NCI-H1092 treated with DMSO at 0.1 percent for 48 hours (cell line): ENCODE measurements at regions not wholly inside any gene's neighbourhood (a gene's known extent, or its start where the extent isn't known, plus 50 kb on each side); places are given as distances from the start of the nearest gene placed in this dataset.

Source experiments
- DNase-seq: peaks from one replicate; lab custom pipeline; 2025; lab: John Stamatoyannopoulos, UW

DNA sequence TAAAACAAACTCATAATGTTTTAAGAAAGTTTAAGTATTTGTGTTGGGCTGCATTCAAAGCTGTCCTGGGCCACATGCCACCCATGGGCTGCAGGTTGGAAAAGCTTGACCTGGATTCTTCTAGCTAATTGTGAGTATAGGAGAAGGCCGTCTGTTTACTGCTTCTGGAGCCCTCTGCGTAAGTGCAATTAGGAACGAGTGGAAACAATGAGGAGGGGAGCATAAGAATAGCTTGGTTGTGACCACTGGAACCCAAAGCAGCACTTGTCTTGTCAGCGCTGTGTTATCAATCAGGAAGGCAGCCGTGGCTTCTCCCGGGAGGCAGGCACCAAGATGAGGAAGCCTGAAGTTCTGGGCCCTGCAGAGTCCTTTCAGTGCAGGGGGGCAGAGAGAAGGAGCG, 110.4 kb upstream of the MBNL2 start:
- DNase-seq: no peak

DNA sequence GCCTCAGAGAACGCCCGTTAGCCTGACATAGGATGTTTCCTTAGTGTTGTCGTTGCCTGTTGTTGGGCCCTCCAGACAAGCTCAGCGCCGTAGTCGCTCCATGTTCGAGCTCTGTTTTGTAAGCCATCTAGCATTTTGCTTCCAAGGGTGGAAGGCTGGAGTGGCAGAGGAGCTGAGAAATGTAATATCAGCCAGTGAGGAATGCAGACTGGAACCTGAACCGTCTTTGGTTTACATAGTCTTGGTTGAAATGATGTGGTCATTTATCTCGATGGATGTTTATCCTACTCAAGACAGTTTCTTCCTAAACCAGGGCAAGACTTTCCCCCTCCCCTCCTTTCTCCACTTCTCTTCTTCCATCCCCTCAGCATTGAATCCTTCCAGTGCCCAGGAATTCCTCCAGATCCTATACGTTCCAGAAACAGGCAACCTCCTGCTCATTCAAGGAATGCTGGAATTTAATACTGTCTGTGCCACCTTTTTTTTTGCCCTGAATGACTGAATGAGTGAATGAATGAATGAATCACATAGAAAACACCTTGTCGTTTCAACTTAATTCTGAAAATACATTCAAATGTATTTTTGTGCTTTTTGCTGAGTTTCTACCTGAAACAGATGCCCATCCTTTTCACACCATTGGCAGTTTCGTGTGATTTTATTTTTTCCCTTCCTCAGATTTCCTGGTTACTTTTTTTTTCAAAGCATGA, 109.5 kb upstream of the MBNL2 start:
- DNase-seq: no peak

DNA sequence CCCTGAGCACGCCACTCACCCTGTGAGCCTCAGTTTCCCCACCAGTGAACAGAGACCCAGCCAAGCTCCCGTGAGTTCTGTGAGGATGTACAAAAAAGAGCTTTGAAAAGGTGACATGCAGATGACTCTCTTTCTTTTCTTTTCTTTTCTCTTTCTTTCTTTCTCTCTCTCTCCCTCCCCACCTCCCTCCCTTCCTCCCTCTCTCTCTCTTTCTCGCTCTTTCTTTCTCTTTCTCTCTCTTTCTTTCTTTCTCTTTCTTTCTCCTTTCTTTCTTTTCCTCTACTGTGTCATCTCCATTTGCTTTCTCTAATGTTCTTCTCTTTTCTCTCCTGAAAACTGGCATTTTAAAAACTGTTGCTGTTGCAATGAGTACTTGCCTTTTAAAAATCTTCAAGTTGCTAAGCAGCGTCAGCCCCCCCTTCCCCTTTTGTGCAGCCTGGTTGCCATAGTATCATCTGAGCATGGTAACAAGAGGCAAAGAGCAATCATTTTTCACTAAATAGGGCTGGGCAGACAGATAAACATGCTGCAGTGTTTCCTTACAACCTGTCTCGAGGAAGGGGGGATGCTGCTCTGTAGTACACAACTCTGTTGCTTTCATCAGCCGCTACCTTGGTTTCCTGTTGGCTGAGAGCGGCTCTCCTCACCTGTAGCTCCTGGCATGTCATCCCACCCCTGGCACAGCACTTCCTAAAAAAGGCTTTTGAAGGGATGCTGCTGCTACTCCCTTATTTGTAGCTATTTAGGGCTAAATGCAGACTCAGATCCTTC, 108.7 kb upstream of the MBNL2 start:
- peak; percentile 54 for DNase-seq

DNA sequence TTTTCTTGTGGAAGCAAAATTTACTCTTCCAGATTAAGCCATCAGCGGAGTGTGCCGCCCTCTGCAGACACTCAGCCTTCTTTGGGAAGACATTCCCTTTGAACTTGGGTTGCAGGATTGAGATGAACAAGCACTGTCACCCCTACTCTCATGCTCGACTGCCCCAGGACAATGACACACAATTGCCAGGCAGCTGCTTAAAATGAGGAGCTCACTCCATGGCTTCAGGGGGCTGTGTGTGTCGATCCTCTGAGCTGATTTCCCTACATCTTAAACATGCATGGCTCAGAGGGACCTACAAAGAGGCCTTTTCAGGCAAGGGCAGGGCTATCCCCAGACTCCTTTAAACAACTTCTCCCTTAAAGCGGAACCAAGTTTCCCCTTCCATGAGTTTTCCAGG, 107.5 kb upstream of the MBNL2 start:
- no peak for DNase-seq

DNA sequence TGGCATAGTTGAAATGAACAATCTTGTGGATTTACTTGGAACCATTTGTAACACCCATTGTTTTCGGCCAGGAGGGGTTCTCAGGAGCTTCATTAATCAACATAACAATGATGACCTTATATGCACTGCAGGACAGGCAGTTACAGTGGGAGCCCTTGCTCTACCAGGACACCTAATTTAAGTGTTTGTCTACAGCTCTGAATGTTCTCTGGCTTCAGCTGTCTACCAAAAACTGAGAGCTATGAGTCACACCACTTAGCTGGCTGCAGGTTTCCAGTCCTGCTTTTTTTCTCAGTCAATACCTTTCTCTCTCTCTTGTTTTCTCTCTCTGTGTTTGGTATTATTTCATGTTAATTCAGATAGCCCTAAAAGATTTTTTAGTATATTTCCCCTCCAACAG, 105.4 kb upstream of the MBNL2 start:
- no peak for DNase-seq

DNA sequence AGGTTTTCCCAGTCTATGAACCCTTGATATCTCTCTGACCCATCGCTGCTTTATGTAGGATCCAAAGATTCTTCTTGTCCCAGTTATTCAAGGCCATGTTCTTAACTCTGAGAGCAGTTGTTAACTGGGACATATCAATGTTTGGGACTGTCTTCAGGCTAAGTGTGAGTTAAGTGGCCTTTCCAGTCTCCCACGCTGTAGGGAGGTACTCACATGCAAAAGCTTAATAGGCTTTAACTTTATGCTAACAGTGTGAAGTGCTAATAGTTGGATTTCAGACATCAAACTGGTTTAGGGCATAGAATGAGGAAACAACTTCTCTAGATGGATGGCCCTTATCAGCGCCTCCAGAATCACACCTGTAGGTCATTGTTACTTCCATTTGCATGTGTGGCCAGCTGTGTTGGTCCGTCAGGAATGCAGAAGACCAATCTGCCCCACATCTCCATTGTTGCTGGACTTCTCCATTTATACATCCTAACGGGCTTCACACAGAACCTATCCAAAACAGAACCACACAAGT, 104.7 kb upstream of the MBNL2 start:
- DNase-seq: no peak

DNA sequence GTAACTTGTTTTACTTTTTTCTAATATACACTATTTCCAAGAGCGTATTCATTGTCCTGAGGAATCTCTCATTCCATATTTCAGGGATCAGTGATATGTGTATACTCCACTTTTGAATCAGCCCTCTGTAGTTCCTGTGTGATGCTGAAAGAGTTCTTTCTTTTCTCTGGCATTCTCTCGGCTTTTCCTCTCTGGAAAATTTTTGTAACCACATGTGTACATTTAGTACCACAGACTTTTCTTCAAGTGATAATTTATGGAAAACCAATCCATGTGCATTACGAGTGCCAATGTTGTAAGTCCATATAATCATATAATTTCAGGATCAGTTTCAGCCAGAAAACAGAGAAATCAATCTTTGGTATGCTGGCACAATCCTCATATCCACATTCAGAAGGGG, 102.2 kb upstream of the MBNL2 start:
- DNase-seq: no peak

DNA sequence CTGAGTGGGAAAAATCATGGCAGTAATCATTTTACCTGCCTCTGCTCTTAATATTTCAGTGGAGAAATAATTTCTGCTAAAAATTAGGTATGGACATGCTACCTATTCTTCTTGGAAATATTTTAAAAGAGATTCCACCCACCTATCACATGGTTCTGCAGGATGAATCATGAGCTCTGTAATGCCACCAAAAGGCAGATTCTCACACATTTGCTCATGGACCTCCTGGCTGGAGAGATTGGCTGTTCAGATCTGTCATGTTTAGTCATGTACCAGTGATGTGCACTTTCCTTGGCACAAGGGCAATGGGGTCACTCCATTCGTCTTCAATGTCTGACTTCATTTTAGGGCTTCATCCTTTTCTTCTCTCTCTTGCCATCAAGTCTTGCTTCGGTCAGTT, 101.8 kb upstream of the MBNL2 start:
- no peak for DNase-seq

DNA sequence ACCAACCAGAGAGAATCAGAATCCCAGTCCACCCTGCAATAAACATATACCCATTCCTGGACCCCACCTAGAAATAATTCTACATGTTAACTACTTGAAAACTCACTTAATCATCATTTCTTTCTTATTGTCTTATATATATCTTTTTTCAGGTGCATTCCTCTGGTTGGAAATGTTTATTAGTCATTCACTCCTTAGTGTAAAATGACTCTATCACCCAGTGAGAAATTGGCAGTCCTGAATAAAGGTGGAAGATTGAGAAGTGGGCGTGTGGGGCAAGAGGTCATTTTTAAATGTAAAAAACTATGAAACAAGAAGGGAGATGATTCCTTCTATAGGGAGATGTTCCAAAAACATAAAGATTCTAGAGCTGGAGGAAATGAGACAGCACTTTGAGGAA, 101.2 kb upstream of the MBNL2 start:
- no peak for DNase-seq

DNA sequence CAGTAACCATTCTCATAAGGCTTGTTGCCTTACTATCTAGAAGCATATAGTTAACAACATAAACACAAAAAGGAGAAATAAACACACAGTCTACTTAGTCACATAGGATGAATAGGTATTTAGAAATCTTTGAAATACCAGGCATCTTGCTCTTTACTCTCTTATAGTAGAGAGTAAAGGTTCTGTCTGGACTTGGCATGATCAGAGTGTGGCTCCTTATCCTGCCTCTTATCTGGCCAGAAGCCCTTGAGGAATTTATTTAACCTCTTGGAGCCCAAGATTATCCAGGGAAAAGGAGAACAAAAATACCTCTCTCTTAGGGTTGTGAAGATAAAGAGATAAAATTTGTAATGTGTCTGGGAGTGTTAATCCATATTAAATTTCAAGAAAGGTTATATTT, 100.2 kb upstream of the MBNL2 start:
- no peak for DNase-seq

DNA sequence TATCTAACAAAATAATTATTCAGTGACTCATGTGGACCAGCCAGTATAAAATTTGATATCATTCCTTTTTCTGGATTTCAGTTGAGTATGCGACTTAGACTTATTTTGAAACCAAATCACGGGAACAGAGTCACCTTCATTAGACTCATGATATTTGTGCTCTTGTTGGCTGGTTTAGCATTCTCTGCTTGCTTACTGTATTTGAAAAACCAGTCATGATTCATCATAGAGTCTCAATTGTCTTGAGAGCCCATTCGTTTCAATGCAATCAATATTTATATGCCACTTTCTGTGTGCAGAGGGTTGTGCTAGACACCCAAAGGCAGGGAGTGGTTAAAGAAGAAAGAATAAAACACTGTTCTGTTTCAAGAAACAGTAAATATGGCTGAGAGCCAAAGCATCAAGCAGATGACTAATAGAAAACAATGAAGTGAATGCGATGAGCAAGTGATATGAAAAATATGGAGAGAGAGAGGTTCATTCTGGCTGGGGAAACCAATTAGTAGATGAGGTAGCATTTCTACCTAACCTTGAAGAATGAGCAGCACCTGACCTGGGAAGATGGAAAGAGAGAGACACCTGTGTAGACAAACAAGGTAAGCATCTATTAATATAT, 99.6 kb upstream of the MBNL2 start:
- no peak for DNase-seq

DNA sequence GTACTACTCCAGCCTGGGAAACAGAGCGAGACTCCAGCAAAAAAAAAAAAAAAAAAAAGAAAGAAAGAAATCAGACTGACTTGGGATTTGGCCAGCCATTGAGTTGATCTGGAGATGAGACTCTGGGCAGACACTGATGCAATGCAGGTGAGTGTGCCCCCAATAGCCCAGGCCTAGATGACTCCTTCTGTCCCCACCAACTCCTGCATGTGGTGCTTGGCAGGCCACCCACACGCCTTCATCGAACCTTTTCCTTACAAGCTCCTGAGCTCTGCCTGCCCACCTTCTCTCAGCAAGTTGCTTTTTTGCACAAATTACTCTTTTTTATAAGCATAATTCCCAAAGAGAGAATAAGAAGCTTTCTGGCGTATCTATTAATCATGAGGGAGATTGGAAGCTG, 97.9 kb upstream of the MBNL2 start:
- no peak for DNase-seq

DNA sequence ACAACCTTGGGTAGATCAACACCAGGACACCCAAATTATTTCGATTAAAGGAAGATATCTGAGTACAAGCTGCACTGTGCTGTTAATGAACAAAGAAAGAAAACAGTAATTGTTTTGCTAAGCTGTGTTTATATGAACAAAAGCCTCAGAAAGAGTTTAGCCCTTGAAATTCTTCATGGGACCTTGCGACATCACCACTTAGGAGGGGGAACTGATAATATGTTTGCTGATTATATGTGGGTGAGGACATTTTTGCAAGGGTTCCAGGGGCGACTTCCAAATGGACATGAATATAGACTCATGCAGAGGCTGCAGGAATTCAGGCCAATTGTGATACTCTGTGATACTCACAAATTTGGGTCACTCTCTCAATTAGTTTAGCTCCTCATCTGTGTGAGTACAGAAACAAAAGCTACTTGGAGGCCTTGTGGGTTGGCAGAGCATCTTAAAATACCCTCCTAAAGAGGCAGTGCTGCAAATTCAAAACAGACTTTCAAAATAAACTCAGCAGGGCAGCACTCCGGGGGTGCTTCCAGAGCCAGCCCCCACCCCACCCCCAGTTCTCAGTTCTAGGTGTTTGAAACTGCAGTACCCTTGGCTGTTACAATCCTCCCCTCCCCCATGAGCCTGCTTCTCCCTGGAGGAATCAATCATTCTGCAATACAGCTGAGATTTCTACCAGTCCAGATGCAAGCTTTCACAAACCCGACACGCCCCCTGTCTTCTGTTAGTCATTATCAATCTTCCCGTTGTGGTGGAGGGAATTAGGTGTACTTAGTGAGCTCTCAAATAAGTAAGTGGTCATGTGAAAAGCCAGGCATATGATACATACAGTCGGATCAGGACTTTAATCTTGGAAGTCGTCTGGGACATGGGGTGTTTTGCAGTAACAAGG, 97.0 kb upstream of the MBNL2 start:
- DNase-seq: peak; percentile 31

DNA sequence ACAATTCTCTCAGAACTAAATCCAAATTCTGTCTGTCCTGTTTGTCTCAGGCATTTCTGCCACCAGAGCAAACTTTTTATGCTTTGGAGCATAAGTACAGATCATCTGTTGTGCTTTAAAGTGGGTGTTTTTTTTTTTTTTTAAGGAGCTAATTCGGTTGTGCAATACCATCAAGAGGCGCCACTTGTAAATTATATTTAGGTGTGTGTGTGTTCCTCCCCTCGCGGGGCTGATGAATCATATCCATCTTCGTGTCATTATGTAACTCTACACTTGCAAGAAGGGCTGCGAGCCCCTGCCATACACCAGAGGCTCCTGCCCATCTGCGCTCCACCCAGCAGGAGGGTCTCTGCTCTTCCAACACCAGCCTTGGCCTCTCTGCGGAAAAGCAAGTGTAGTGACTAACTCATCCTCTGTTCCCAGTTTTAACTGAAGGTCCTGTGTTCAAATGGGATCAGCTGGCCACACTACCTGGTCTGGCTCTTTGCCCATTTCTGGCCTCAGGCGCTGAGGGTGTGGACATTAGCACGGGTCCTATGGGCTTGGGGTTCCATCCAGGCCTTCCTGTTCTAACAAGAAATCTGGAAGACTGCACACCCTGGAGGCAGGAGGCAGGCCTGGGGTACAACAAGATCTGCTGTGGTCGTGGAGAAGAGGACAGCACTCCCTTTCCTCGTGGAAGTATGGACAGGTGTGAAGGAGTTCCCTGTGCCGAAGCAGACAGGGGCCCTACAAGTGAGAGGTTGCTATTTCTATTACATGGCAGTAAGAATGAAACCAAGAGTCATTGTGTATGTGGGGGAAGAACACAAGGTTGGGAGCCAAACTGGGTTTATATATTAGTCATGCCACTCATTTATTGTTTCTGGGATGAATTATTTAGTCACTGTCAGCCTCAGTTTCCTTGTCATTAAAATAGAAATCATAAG, 96.1 kb upstream of the MBNL2 start:
- no peak for DNase-seq

DNA sequence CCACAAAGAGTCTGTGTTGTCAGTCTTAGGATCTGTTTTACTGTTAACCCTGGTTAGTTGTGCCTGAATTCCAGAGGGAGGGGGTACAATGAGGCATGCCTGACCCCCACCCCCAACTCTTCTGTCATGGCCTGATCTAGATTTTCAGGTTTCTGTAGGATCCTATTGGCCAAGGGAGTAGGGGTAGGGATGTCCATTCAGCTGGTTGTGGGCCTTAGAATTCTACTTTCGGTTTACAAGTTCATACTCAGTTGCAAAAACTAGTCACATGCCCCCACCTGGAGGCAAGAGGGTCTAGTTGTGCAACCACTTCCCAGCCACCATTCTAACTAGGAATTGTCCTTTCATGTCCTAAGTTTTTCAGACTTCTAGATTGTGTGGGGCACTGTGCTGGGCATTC, 94.3 kb upstream of the MBNL2 start:
- DNase-seq: no peak

DNA sequence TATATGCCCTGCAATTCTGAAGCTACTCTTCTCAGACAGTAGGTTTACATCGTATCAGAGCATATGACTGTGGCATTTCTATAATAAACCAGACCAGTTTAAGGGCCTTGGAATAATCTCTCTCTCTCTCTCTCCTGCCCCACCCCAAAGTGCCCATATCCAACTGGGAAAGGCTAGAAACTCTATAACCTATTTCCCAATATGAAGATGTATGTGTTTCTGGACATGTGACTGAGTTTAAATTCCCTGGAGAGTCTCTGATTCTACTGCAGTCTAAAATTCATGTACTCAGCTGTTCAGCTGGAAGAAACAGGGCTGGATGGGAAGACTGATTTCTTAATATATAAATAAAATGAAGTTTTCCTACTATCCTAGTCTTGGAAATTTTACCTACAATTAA, 91.9 kb upstream of the MBNL2 start:
- no peak for DNase-seq

DNA sequence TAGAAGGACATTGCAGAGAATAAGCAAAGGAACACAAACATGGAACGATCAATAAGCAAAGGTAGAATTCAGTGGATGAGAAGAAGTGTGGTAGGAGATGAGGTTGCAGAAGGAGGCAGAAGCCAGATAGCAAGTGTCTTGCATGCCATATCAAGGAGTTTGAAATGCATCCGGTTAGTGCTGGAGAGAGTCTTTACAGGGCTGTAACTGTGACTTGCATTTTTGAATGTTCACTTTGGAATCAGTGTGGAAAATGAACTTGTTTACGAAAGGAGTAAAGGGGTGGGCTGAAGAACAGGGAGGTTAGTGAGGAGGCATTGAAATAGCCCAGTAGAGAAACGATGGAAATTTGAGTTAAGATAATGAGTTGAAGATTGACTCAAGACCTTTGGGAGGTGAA, 90.7 kb upstream of the MBNL2 start:
- DNase-seq: no peak

DNA sequence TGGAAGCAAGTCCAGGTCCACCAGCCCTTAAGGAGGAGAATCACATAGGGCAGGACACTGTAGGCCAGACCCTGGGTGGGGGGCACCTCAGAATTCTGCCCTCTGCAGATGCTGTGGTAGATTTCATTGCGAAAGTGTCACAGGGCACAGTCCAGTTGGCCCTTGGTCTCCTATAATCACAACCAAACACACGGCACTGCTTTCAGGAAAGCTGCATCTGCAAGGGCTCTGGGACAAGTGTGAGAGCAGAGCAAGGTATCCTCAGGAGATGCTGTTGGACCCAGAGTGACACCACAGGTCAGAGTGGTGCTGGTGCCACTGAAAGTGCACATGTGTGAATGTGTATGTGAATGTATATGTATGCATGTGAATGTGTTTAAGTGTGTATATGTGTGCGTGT, 88.6 kb upstream of the MBNL2 start:
- DNase-seq: no peak

DNA sequence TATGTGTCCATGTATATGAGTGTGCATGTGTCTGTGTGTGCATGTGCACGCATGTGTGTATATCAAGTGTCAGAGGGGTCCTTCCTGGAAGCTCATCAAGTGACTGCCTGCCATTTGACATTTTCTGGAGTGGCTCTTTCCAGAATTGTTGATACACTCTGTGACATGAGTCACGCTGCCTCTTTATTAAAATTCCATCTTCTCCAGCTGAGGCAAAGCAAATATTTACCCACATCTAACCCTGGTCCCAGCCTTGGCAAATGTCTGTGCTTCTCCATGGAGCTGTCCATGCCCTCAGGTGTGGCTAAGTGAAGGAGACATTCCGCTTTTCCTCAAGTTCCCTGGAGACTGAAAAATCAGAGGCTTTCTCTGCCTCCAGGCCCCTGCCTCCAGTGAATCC, 88.2 kb upstream of the MBNL2 start:
- DNase-seq: peak; percentile 61

DNA sequence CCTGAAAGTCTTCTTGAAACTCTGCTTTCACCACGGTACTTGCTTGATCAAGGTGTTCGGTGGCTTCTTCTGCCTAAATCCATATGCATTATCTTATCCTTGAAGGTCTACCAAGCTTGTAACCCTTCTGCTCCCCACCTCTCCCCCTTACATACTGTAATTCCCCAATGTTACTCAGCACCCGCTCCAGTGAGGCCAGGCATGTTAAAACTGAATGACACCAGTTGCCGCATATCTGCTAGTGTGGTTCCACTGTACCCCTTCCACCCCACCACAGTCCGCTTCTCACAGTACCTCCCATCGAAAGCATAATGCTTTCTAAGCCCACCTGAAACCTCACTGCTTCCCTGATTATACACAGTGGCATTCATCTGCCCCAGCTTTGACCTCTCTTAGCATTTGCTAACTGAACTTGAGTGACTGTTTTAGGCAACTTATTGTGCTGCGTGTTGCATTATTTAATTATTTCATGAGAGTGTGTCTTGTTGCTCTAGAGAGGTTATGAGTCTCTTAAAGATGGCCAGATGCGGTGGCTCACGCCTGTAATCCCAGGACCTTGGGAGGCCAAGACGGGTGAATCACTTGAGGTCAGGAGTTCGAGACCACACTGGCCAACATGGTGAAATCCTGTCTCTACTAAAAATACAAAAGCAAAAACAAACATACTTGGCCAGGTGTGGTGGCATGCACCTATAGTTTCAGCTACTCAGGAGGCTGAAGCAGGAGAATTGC, 87.6 kb upstream of the MBNL2 start:
- DNase-seq: no peak
